IMR-90 (cell line): ENCODE measurements at regions not wholly inside any gene's neighbourhood (a gene's known extent, or its start where the extent isn't known, plus 50 kb on each side); places are given as distances from the start of the nearest gene placed in this dataset.

ENCODE experiments used
- BHLHE40 ChIP-seq: fragments of 150-350 bp; IDR thresholded peaks from 2 replicates; pipeline ENCODE4 v1.6.1; 2016; ENCODE audit warnings: mild to moderate bottlenecking, low read depth, low read length
- CEBPB ChIP-seq: IDR thresholded peaks from 2 replicates; pipeline ENCODE4 v1.6.1; 2012; ENCODE audit warnings: low read depth, low read length, improper control_type of control experiment
- CTCF ChIP-seq: conservative IDR thresholded peaks from 2 replicates; pipeline ENCODE4 v1.5.1; 2012; ENCODE audit warnings: mild to moderate bottlenecking, low read depth, low read length, improper control_type of control experiment
- FOS ChIP-seq: fragments of 150-350 bp; IDR thresholded peaks from 2 replicates; pipeline ENCODE4 v1.6.1; 2016; ENCODE audit warnings: low read depth, low read length
- POLR2A ChIP-seq: IDR thresholded peaks from 2 replicates; pipeline ENCODE4 v1.6.1; 2012; ENCODE audit warnings: mild to moderate bottlenecking, low read depth, low read length
- RAD21 ChIP-seq: IDR thresholded peaks from 2 replicates; pipeline ENCODE4 v1.6.1; 2012; ENCODE audit warnings: low read length, improper control_type of control experiment
- RCOR1 ChIP-seq: IDR thresholded peaks from 2 replicates; pipeline ENCODE4 v1.6.1; 2012; ENCODE audit warnings: mild to moderate bottlenecking, low read length, improper control_type of control experiment; ENCODE audit not compliant: insufficient replicate concordance

- TF ChIP-seq CTCF, result no peak
- no peak for TF ChIP-seq RCOR1
- no peak for TF ChIP-seq POLR2A
- TF ChIP-seq RAD21, result no peak
- TF ChIP-seq BHLHE40, result no peak
- no peak for TF ChIP-seq FOS
- TF ChIP-seq CEBPB, result no peak
These were observed 157.9 kb downstream of the ZDHHC21 start for GRCh38 chr9:14535161-14535955.
